Thyroid gland (tissue), 4 donors: ENCODE measurements at regions not wholly inside any gene's neighbourhood (a gene's known extent, or its start where the extent isn't known, plus 50 kb on each side); places are given as distances from the start of the nearest gene placed in this dataset.

Experiments
- CTCF ChIP-seq, 6 experiments: fragments of 200-600 bp in 3 of 6; fragments of 450-650 bp in 3 of 6; sonication (generic) in 3 of 6; IDR thresholded peaks; one replicate each; pipeline ENCODE4 v1.5.1; 2016 to 2019; ENCODE audit warnings: antibody characterized with exemption in 6 of 6, mild to moderate bottlenecking in 2 of 6, inconsistent platforms in 1 of 6, moderate library complexity in 1 of 6
- POLR2A ChIP-seq, 2 donors: fragments of 450-650 bp; IDR thresholded peaks; one replicate each; pipeline ENCODE4 v1.6.1; 2017; ENCODE audit warnings: antibody characterized with exemption in 2 of 2, mild to moderate bottlenecking in 2 of 2, moderate library complexity in 1 of 2

GRCh38 chr3:23052208-23052607 is 150.9 kb upstream of the UBE2E2 start:
- TF ChIP-seq CTCF (IDR thresholded peaks at IDR 0.05) (no peak), POLR2A (IDR thresholded peaks at IDR 0.05) (no peak)
